ENCODE measurements at regions not wholly inside any gene's neighbourhood (a gene's known extent, or its start where the extent isn't known, plus 50 kb on each side); places are given as distances from the start of the nearest gene placed in this dataset.

DNA sequence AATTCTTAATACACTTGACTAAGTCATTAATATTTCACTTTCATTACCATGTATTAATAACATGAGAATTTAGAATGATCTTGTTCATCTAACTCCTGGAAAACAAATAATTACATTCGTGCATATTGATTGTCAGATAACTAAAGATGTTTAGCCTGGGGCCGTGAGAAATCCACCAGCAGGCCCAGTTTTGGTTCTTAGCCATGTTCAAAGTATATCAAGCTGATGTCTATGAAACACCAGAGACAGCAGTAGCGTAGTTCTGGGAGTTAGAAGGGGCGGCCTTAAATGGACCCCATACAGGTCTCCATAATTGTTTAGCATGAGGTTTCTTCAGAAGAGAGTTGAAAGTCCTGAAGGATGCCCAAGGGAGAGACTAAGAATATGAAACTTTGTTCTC is 103.6 kb upstream of the DPH6 start:
- no peaks in the 10 kb centered on the region for H3K27me3 ChIP-seq (replicated peaks; ENCODE audit: control insufficient read depth, insufficient read depth, low read length, poor library complexity, severe bottlenecking)
- no peaks in the 10 kb centered on the region for H3K9me3 ChIP-seq (ENCODE audit: control insufficient read depth, low read length)
- H3K4me1 ChIP-seq (ENCODE audit: control insufficient read depth, insufficient read depth, low read length, poor library complexity, severe bottlenecking) = no peaks in the 10 kb centered on the region
- no peak overlapping the region for H3K27ac ChIP-seq (ENCODE audit: insufficient read depth, low read length, poor library complexity, severe bottlenecking)
- no peaks in the 10 kb centered on the region for H3K36me3 ChIP-seq (ENCODE audit: control insufficient read depth, insufficient read depth, low read length)
- no peak for DNase-seq
- H3K4me3 ChIP-seq (ENCODE audit: insufficient read depth, low read depth, low read length, poor library complexity, severe bottlenecking) = no peak overlapping the region

DNA sequence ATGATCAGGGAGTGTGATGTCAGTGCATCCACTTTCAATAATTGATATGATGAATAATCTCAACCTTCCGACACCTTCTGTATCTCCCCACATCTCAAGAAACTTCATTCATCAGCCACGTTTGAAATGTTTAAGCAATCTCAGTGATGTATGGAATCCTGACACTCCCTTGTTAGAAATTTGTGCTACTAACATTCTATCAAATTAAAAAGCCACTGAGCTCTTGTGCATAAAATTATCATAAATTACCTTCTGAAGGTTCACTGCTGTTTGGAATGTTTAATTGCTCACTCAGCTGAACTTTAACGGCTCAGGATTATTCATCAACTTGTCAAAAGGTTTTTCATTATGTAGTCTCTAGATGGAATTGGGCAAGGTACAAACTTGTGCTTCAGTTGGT is 108.4 kb upstream of the DPH6 start:
- Histone ChIP-seq H3K4me3 (ENCODE audit: insufficient read depth, low read depth, low read length, poor library complexity, severe bottlenecking) (no peak overlapping the region), H3K36me3 (ENCODE audit: control insufficient read depth, insufficient read depth, low read length) (no peaks in the 10 kb centered on the region), H3K27ac (ENCODE audit: insufficient read depth, low read length, poor library complexity, severe bottlenecking) (no peak overlapping the region), H3K9me3 (ENCODE audit: control insufficient read depth, low read length) (no peaks in the 10 kb centered on the region), H3K27me3 (replicated peaks; ENCODE audit: control insufficient read depth, insufficient read depth, low read length, poor library complexity, severe bottlenecking) (no peaks in the 10 kb centered on the region), H3K4me1 (ENCODE audit: control insufficient read depth, insufficient read depth, low read length, poor library complexity, severe bottlenecking) (no peaks in the 10 kb centered on the region)
- DNase-seq = no peak

DNA sequence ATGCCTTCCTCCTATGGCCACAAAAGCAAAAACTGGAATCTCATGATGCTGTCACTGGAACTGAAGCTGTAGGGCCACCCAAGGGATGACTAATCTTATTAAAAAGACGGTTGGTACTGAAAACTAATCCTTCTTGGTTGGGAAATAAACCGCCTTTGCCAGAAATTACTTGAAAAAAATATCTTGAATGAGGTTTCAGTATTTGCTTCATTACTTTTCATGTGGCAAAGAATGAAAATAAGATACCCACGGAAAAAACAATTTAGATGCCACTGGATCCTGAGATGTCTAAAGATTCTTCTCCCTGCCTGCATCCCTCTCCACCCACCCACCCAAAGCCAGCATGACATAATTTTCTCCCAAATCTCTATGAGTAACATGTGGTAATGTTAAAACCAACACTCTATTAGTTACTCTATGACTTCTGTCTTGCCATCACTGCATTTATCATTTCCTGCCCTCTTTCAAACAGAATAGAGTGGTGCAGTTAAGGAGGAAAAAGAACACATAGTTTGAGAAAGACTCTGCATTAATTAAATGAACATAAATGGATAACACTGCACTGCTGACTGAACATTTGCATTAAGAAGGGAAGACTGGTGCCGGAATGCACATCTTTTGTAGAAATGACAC is 111.8 kb upstream of the DPH6 start:
- Histone ChIP-seq H3K36me3 (ENCODE audit: control insufficient read depth, insufficient read depth, low read length) (no peaks in the 10 kb centered on the region), H3K4me1 (ENCODE audit: control insufficient read depth, insufficient read depth, low read length, poor library complexity, severe bottlenecking) (no peaks in the 10 kb centered on the region), H3K27ac (ENCODE audit: insufficient read depth, low read length, poor library complexity, severe bottlenecking) (no peak overlapping the region), H3K27me3 (replicated peaks; ENCODE audit: control insufficient read depth, insufficient read depth, low read length, poor library complexity, severe bottlenecking) (no peaks in the 10 kb centered on the region), H3K9me3 (ENCODE audit: control insufficient read depth, low read length) (no peaks in the 10 kb centered on the region), H3K4me3 (ENCODE audit: insufficient read depth, low read depth, low read length, poor library complexity, severe bottlenecking) (no peak overlapping the region)
- no peak for DNase-seq

DNA sequence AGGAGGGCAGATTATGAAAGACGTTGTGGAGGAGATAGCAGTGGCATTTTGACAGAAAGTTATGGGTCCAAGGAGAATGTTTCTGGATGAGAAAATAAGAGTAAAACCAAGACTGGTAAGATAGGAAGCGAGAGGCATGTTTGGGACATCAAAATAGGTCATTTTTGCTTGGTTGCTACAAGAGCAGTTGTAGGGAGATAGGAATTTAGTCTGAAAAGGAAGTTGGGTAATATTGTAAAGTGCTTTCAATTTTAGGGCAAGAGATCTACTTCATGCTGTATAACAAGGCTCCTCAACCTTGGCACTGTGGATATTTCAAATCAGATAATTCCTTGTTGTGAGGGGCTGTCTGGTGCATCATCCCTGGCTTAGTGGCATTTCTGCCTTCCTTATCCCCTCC is 118.0 kb upstream of the DPH6 start:
- Histone ChIP-seq H3K27me3 (replicated peaks; ENCODE audit: control insufficient read depth, insufficient read depth, low read length, poor library complexity, severe bottlenecking) (no peaks in the 10 kb centered on the region), H3K36me3 (ENCODE audit: control insufficient read depth, insufficient read depth, low read length) (no peaks in the 10 kb centered on the region), H3K27ac (ENCODE audit: insufficient read depth, low read length, poor library complexity, severe bottlenecking) (no peak overlapping the region), H3K4me3 (ENCODE audit: insufficient read depth, low read depth, low read length, poor library complexity, severe bottlenecking) (no peak overlapping the region), H3K9me3 (ENCODE audit: control insufficient read depth, low read length) (no peaks in the 10 kb centered on the region), H3K4me1 (ENCODE audit: control insufficient read depth, insufficient read depth, low read length, poor library complexity, severe bottlenecking) (no peaks in the 10 kb centered on the region)
- DNase-seq = no peak

DNA sequence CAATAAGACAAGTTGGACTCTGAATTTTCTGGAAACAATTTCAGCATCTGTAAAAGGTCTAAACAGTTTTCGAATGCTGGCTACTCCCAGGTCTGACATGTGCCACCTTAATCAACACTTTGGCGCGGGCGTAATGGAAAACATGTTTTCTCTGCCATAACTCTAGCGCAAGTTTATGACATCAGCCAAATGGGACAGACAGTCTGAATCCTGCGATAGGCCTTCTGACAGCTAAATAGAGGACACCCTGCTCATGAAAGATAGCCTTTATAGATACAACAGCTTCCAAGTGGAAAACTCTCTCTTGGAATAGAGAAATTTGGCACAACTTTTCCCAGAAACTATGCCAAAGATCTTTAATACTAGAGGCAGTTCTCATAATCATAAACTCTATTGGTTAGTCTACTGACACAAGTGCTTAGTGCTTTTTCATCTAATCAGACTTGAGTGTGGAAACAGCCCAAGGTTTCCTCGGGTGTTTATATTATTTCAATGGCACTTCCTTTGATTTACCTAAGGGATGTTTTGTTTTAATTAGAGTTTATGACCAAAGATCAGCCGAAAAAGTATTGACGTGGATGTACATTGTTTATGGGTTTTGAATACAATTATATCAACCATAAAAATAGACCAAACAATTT is 120.1 kb upstream of the DPH6 start:
- no peak overlapping the region for H3K27ac ChIP-seq (ENCODE audit: insufficient read depth, low read length, poor library complexity, severe bottlenecking)
- H3K4me1 ChIP-seq (ENCODE audit: control insufficient read depth, insufficient read depth, low read length, poor library complexity, severe bottlenecking) = no peaks in the 10 kb centered on the region
- no peaks in the 10 kb centered on the region for H3K36me3 ChIP-seq (ENCODE audit: control insufficient read depth, insufficient read depth, low read length)
- H3K9me3 ChIP-seq (ENCODE audit: control insufficient read depth, low read length) = no peaks in the 10 kb centered on the region
- H3K27me3 ChIP-seq (replicated peaks; ENCODE audit: control insufficient read depth, insufficient read depth, low read length, poor library complexity, severe bottlenecking) = no peaks in the 10 kb centered on the region
- no peak for DNase-seq
- H3K4me3 ChIP-seq (ENCODE audit: insufficient read depth, low read depth, low read length, poor library complexity, severe bottlenecking) = no peak overlapping the region

DNA sequence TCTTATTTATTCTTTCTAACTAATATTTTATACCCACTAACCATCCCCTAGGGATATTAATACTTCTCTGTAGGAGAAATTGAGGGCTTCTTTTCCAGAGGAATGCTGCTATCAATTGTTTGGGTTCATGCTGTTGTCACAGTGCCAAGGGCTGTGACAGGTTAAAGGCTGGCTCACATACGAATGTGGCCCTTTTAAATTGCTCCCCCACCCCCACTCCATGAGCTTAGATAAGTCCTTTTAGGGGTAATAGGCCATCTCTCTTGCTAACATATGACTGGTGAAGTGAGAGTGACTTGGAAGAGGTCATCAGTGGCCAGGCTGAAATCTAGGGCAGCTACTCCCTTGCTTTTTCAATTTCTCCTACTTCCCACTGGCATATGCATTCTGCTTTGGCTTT is 121.9 kb upstream of the DPH6 start:
- no peak for DNase-seq
- H3K4me1 ChIP-seq (ENCODE audit: control insufficient read depth, insufficient read depth, low read length, poor library complexity, severe bottlenecking) = no peaks in the 10 kb centered on the region
- no peak overlapping the region for H3K4me3 ChIP-seq (ENCODE audit: insufficient read depth, low read depth, low read length, poor library complexity, severe bottlenecking)
- H3K36me3 ChIP-seq (ENCODE audit: control insufficient read depth, insufficient read depth, low read length) = no peaks in the 10 kb centered on the region
- H3K27ac ChIP-seq (ENCODE audit: insufficient read depth, low read length, poor library complexity, severe bottlenecking) = no peak overlapping the region
- H3K27me3 ChIP-seq (replicated peaks; ENCODE audit: control insufficient read depth, insufficient read depth, low read length, poor library complexity, severe bottlenecking) = no peaks in the 10 kb centered on the region
- H3K9me3 ChIP-seq (ENCODE audit: control insufficient read depth, low read length) = no peaks in the 10 kb centered on the region

DNA sequence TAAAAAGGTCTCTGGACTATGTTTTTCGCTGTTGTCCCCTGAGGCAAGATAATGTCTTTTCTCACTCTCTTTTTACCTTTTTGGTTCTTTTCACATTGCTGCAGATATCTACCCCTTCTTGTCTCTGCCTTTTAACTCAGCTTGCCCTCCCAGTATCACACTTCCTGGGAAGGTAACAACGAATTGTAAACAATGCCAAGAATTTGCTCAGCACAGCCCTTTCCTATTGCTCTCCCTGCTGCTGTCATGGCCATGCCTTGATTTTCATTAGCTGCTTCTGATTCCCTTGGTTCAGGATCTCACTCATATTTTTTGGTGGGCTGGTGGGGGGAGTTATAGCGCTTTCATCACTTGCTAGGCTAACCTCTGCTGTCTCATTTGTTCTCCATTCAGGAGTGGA is 123.1 kb upstream of the DPH6 start:
- H3K27ac ChIP-seq (ENCODE audit: insufficient read depth, low read length, poor library complexity, severe bottlenecking) = no peak overlapping the region
- no peaks in the 10 kb centered on the region for H3K36me3 ChIP-seq (ENCODE audit: control insufficient read depth, insufficient read depth, low read length)

DNA sequence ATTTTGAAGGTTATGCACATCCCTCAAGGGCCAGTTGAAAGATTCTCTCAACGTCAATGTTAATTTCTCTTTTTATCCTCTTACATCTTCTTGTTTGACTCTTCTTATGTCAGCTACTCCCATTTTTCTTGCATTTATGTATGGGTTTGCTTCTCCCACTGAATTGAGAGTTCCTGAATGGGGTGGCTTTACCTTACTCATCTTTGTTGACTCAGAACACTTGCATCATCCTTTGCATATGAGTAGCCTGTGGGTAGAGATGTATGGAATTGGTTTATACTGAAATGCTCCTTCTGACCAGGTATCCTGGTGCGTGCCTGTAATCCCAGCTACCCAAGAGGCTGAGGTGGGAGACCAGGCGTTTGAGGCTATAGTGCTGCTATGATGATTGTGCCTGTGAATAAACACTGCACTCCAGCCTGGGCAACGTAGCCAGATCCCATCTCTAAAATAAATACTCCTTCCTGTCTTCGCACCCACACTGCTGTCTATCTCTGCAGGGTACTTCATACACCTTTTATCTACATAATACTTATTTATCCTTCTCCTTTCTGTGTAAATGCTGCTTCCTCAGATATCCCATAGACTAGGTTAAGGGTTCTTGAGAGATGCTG is 123.6 kb upstream of the DPH6 start:
- Histone ChIP-seq H3K9me3 (ENCODE audit: control insufficient read depth, low read length) (no peaks in the 10 kb centered on the region), H3K4me3 (ENCODE audit: insufficient read depth, low read depth, low read length, poor library complexity, severe bottlenecking) (no peak overlapping the region), H3K36me3 (ENCODE audit: control insufficient read depth, insufficient read depth, low read length) (no peaks in the 10 kb centered on the region), H3K4me1 (ENCODE audit: control insufficient read depth, insufficient read depth, low read length, poor library complexity, severe bottlenecking) (no peaks in the 10 kb centered on the region), H3K27me3 (replicated peaks; ENCODE audit: control insufficient read depth, insufficient read depth, low read length, poor library complexity, severe bottlenecking) (no peaks in the 10 kb centered on the region), H3K27ac (ENCODE audit: insufficient read depth, low read length, poor library complexity, severe bottlenecking) (no peak overlapping the region)
- no peak for DNase-seq

More for the DNA sequence above, 123.1 kb upstream of the DPH6 start:
- Histone ChIP-seq H3K9me3 (ENCODE audit: control insufficient read depth, low read length) (no peaks in the 10 kb centered on the region), H3K27me3 (replicated peaks; ENCODE audit: control insufficient read depth, insufficient read depth, low read length, poor library complexity, severe bottlenecking) (no peaks in the 10 kb centered on the region), H3K4me1 (ENCODE audit: control insufficient read depth, insufficient read depth, low read length, poor library complexity, severe bottlenecking) (no peaks in the 10 kb centered on the region), H3K4me3 (ENCODE audit: insufficient read depth, low read depth, low read length, poor library complexity, severe bottlenecking) (no peak overlapping the region)
- DNase-seq = no peak

DNA sequence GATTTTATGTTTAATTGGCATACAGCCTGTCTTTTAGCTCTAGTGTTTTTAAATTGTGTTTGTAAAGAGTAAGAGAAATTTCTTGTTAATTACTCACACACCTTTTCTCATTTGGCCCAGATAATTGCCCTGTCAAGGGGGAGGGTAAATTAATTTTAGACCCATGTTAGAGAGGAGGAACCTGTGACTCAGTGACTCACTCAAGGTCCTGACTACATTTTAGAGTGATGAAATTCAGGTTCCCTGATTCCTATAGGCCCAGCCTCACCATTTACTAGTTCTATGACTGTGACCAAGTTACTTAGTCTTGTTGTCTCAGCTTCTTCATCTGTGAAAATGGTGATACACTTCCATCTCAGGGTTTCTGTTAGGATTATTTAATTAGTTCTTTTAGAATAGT is 125.2 kb upstream of the DPH6 start:
- Histone ChIP-seq H3K4me3 (ENCODE audit: insufficient read depth, low read depth, low read length, poor library complexity, severe bottlenecking) (no peak overlapping the region), H3K4me1 (ENCODE audit: control insufficient read depth, insufficient read depth, low read length, poor library complexity, severe bottlenecking) (no peaks in the 10 kb centered on the region), H3K27me3 (replicated peaks; ENCODE audit: control insufficient read depth, insufficient read depth, low read length, poor library complexity, severe bottlenecking) (no peaks in the 10 kb centered on the region), H3K36me3 (ENCODE audit: control insufficient read depth, insufficient read depth, low read length) (no peaks in the 10 kb centered on the region), H3K9me3 (ENCODE audit: control insufficient read depth, low read length) (no peaks in the 10 kb centered on the region), H3K27ac (ENCODE audit: insufficient read depth, low read length, poor library complexity, severe bottlenecking) (no peak overlapping the region)
- DNase-seq = no peak

DNA sequence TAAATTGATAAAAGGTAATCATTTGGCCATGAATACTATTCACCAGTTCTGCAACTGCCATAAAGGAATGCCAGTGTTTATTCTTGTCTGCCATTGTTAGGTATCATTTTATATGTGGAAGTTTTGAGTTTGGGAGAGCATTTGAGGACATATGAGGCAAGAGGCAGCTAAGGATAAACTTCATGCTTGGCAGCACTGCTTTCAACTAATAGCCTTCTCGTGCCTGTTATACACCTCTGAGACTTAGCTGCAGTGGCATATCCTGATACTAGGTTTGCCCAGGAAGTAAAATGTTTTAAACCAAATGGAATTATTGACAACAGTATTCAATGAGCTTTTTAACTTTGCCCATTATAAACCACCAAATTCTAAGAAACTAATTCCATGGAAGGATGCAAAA is 126.0 kb upstream of the DPH6 start:
- no peaks in the 10 kb centered on the region for H3K4me1 ChIP-seq (ENCODE audit: control insufficient read depth, insufficient read depth, low read length, poor library complexity, severe bottlenecking)
- no peaks in the 10 kb centered on the region for H3K9me3 ChIP-seq (ENCODE audit: control insufficient read depth, low read length)
- H3K27me3 ChIP-seq (replicated peaks; ENCODE audit: control insufficient read depth, insufficient read depth, low read length, poor library complexity, severe bottlenecking) = no peaks in the 10 kb centered on the region
- H3K36me3 ChIP-seq (ENCODE audit: control insufficient read depth, insufficient read depth, low read length) = no peaks in the 10 kb centered on the region
- no peak overlapping the region for H3K4me3 ChIP-seq (ENCODE audit: insufficient read depth, low read depth, low read length, poor library complexity, severe bottlenecking)
- no peak overlapping the region for H3K27ac ChIP-seq (ENCODE audit: insufficient read depth, low read length, poor library complexity, severe bottlenecking)
- no peak for DNase-seq

Measured in effector memory CD4-positive, alpha-beta T cell (primary cell).